Nephron progenitor cell (in vitro differentiated cells): ENCODE measurements at regions not wholly inside any gene's neighbourhood (a gene's known extent, or its start where the extent isn't known, plus 50 kb on each side); places are given as distances from the start of the nearest gene placed in this dataset.

Source experiments
- DNase-seq: peaks from one replicate; pipeline ENCODE4 v3.0.0; 2021
- H3K27ac Mint-ChIP-seq: 2 replicates; pipeline ENCODE4 v1.8.0; 2021; ENCODE audit warnings: mild to moderate bottlenecking, moderate library complexity, mixed read lengths
- H3K27me3 Mint-ChIP-seq: 2 replicates; pipeline ENCODE4 v1.8.0; 2021; ENCODE audit warnings: mild to moderate bottlenecking, low read depth, mixed read lengths; ENCODE audit not compliant: poor library complexity
- H3K36me3 Mint-ChIP-seq: 2 replicates; pipeline ENCODE4 v1.8.0; 2021; ENCODE audit warnings: low read depth, mixed read lengths
- H3K4me1 Mint-ChIP-seq: 2 replicates; pipeline ENCODE4 v1.8.0; 2021; ENCODE audit warnings: mixed read lengths
- H3K4me3 Mint-ChIP-seq: 2 replicates; pipeline ENCODE4 v1.8.0; 2021; ENCODE audit warnings: mild to moderate bottlenecking, moderate library complexity, mixed read lengths
- H3K9me3 Mint-ChIP-seq: 2 replicates; pipeline ENCODE4 v1.8.0; 2021; ENCODE audit warnings: mild to moderate bottlenecking, moderate library complexity, mixed read lengths
- CTCF ChIP-seq: fragments of 200-600 bp; sonication (generic); IDR thresholded peaks from 2 replicates; pipeline ENCODE4 v1.5.0; 2021; ENCODE audit warnings: antibody characterized with exemption

GRCh38 chr16:62194828-62195227, 158.6 kb upstream of the CDH8 start:
- Mint-ChIP-seq H3K4me3 (no peak overlapping the region), H3K27ac (no peak overlapping the region), H3K36me3 (no peaks in the 10 kb centered on the region), H3K9me3 (peaks cover 5% of the 10 kb centered on the region), H3K4me1 (no peaks in the 10 kb centered on the region), H3K27me3 (peaks cover 3% of the 10 kb centered on the region)
- no peak for TF ChIP-seq CTCF
- no peak for DNase-seq

GRCh38 chr16:62190426-62190825, 154.2 kb upstream of the CDH8 start:
- Mint-ChIP-seq H3K27me3 (peaks cover 3% of the 10 kb centered on the region), H3K27ac (no peak overlapping the region), H3K4me1 (no peaks in the 10 kb centered on the region), H3K9me3 (peaks cover 9% of the 10 kb centered on the region), H3K4me3 (no peak overlapping the region), H3K36me3 (no peaks in the 10 kb centered on the region)
- DNase-seq, result peak; percentile 12
- peak; percentile 81 for TF ChIP-seq CTCF

- Mint-ChIP-seq H3K27ac (no peak overlapping the region), H3K4me1 (peaks cover 7% of the 10 kb centered on the region), H3K36me3 (no peaks in the 10 kb centered on the region), H3K27me3 (no peaks in the 10 kb centered on the region), H3K4me3 (no peak overlapping the region), H3K9me3 (no peaks in the 10 kb centered on the region)
- no peak for TF ChIP-seq CTCF
- no peak for DNase-seq
These were observed 141.3 kb upstream of the CDH8 start for GRCh38 chr16:62177351-62178203.

- no peak for TF ChIP-seq CTCF
- Mint-ChIP-seq H3K27ac (no peak overlapping the region), H3K4me3 (no peak overlapping the region), H3K36me3 (no peaks in the 10 kb centered on the region), H3K9me3 (peaks cover 14% of the 10 kb centered on the region), H3K4me1 (no peaks in the 10 kb centered on the region), H3K27me3 (peaks cover 3% of the 10 kb centered on the region)
- no peak for DNase-seq
These were observed 134.4 kb upstream of the CDH8 start for GRCh38 chr16:62170642-62171041.

- Mint-ChIP-seq H3K27me3 (peaks cover 3% of the 10 kb centered on the region), H3K36me3 (no peaks in the 10 kb centered on the region), H3K4me1 (no peaks in the 10 kb centered on the region), H3K9me3 (peaks cover 20% of the 10 kb centered on the region), H3K4me3 (no peak overlapping the region), H3K27ac (no peak overlapping the region)
- no peak for DNase-seq
- no peak for TF ChIP-seq CTCF
These were observed 131.3 kb upstream of the CDH8 start for GRCh38 chr16:62167551-62167950.

- Mint-ChIP-seq H3K9me3 (no peaks in the 10 kb centered on the region), H3K4me1 (no peaks in the 10 kb centered on the region), H3K36me3 (no peaks in the 10 kb centered on the region), H3K27me3 (peaks cover 3% of the 10 kb centered on the region), H3K27ac (no peak overlapping the region), H3K4me3 (no peak overlapping the region)
- no peak for TF ChIP-seq CTCF
- no peak for DNase-seq
These were observed 121.3 kb upstream of the CDH8 start for GRCh38 chr16:62157544-62157943.
